ENCODE measurements at regions not wholly inside any gene's neighbourhood (a gene's known extent, or its start where the extent isn't known, plus 50 kb on each side); places are given as distances from the start of the nearest gene placed in this dataset.

GRCh38 chr11:33617672-33618350 is 82.8 kb downstream of the C11orf91 start:
- ChIA-PET POLR2A (no interaction called here), CTCF (no interaction called here)

- POLR2A ChIA-PET = no interaction called here
- CTCF ChIA-PET = no interaction called here
Measured at GRCh38 chr11:33616552-33616951, 84.1 kb downstream of the C11orf91 start.

DNA sequence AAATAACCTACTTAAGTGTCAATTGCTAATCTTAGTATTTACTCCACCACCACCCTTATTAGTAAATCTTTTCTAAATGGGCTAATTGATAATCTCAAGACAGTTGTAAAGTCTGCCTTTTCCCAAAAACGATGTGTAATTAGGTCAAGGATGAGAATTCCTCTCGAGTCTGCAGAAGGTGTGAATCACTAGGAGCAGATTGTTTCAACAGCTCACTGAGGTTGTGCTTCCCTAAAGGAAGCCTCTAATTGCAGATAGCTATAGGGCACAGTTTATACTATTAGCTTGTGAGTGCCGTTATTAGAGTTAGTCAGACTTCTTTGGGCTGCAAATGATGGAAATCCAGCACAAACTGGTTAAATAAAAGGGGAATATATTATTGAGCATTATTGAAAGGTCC is 84.9 kb downstream of the C11orf91 start:
- CTCF ChIA-PET = no interaction called here

GRCh38 chr11:33613404-33613803 is 87.2 kb downstream of the C11orf91 start:
- ChIA-PET POLR2A (no interaction called here), CTCF (no interaction called here)

More for the DNA sequence above, 84.9 kb downstream of the C11orf91 start:
- POLR2A ChIA-PET = no interaction called here

DNA sequence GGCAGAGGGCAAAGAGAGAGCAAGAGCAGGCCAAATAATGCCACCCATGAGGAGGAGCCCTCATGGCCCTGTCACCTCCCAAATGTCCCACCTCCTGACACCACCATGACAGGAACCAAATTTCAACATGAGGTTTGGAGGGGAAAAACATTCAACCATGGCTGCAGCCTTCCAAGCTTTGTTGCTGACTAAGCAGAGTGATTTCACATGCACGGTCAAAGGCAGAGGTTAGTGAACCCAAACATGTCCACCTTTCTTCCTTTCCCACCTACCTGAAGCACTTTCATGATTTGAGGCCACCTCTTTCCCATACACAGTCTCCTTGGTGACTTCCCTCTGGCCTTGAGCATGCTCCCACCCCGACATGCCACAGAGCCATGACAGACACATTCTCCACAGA is 89.7 kb downstream of the C11orf91 start:
- POLR2A ChIA-PET = no interaction called here
- CTCF ChIA-PET = no interaction called here

- POLR2A ChIA-PET = no interaction called here
- CTCF ChIA-PET = no interaction called here
Measured at GRCh38 chr11:33608386-33608785, 92.2 kb downstream of the C11orf91 start.

DNA sequence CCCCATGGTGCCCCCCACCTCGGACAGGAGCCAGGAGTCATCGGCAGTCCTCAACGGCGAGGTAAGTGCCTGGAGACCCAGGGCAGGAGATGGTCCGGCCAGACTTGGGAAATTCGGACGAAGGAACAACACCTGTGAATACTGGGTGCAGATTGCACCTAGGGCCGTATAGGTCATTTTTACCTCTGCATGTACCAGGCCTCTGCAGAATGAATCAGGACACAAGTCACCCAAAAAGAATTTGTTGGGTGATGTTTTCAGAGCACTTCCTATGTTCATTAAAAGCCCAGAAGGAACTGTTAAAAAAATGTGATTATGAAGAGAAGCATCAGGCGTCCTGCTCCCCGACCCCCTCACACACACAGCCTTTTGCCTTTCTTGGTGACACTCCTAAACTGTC is 93.9 kb downstream of the C11orf91 start:
- ChIA-PET CTCF (no interaction called here), POLR2A (no interaction called here)

DNA sequence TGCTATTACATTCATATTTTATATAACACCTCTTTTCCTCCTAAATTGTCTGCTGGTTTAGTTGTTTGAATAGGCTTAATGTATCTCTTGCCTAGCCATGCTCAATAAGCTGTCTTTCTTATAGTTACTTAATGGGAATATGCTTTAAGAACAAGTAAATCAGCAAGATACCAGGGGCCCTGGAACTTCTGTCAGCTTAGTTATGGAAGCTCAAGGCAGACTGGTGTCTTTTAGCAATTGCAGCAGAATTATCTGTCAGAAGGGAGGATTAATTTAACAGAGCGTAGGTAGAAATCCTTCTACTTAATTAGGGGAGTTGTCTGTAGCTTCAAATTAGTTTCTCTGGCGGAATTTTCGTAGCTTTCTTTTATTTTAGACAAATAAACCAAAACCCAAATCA is 94.9 kb downstream of the C11orf91 start:
- CTCF ChIA-PET = no interaction called here
- POLR2A ChIA-PET = no interaction called here

- CTCF ChIA-PET = no interaction called here
- POLR2A ChIA-PET = no interaction called here
Measured at GRCh38 chr11:33598426-33599069, 102.1 kb downstream of the C11orf91 start.

DNA sequence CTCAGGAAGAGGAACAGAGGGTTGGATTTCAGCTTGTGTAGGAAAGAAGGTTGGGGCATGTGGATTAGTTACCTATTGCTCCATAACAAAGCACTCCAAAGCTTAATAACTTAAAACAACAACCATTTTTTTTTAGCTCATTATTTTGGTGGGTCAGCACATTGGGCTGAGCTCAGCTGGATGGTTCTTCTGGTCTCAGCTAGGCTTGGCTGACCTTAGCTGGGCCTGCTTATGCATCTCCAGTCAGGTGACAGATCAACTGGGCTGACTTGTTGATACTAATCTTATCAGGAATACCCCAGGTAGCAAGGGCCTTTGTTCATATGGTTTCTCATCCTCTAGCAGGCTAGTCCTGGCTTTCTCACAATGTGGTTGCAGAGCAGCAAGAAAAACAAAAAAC is 106.4 kb downstream of the C11orf91 start:
- ChIA-PET CTCF (no interaction called here), POLR2A (no interaction called here)

DNA sequence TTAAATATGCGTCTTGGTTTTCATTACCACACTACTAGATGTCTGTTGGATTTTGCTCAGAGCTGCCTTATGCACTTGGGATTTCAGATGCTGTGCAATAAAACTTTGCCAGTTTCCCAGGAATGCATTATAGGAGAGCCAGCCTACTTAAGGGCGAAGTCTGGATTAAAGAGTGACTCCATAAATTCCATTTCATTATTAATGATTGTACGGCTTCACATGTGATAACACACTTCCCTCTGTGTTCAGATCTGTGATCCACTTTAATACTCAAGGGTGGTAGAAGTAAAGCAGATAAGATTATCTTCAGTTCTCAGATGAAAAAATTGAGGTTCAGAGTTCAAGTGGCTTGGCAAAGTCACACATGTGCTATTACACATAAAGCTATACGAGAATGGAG is 110.2 kb downstream of the C11orf91 start:
- POLR2A ChIA-PET = no interaction called here
- CTCF ChIA-PET = no interaction called here

DNA sequence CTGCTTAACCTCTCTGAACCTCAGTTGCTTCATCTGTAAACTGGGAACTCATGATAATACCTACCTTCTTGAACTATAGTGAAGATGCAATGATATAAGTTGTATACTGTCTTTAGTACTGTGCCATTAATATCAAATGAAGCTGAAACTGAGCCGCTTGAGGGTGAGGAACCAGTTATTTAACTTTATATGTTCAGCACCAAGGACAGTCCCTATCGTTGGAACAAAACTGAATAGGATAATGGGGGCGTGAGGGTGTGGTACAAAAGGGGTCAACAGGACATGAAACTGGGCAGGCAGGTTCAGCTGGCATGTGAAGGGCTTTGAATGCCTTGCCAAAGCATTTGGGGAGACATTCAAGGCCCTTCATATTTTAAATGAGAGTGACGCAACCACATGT is 112.6 kb downstream of the C11orf91 start:
- ChIA-PET POLR2A (no interaction called here), CTCF (interaction anchor here (0.5 kb wide), 1 partner anchor 847 kb away, joined by 3 read pairs; no protein-coding TSS in a partner anchor)

DNA sequence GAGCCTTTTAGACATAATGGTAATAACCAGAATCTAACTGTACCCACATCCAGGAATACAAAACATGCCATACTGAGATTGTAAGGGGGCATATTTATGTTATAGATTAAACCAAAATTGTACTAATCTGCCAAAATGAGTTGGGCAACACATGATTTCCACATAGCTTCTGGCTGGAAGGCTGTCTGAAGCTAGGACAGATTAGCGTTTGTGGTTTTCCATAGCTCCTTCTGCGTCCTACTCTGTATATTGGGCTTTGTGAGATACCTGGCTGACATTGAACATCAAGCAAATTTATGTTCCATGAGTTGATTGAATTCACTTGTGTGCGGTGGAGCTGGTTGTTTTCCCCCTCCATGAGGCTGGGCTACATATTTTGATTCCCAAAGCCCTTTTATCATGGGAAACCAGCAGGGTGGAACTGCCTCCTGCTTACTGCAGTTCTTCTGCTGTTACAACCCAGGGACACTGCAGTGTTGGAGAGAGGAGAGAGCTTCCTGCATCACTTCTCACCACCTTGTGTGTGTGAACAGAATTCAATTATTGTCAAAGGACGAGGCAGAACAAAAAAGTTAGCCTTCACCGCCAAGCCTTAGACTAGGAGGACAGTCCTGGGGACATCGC is 114.9 kb downstream of the C11orf91 start:
- POLR2A ChIA-PET = no interaction called here
- CTCF ChIA-PET = interaction anchor here (0.6 kb wide), 1 partner anchor 67 kb away, joined by 3 read pairs; no protein-coding TSS in a partner anchor

DNA sequence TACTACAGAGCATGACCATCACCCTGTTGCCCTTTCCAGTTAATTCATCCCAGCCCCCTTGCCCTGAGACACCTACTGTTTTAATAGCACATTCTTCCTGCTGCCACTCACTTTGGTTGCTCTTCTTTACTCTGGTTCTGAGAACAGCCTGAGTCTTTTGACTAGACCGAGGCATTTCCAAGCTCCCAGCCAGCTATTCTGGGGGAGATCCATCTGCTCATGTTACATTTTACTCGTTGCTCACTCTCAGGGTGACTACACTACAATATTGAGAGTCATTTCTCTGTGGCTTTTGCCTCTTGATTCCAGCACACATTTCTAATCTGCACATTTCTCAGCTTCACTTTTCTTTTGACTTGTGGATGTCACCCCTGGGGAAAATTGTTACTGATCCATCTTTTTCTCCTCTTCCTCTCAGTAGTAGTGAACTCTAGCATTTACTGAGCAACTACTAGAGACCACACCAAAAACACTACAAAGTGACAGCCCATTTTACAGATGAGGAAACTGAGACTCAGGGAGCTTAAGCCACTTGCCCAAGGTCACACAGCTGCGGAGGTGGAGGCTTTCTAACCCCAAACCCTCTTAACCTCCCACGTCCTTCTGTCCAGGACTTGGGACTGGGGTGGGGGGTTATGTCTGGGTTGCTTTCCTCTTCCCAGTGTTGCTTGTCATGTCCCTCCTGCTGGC is 117.8 kb downstream of the C11orf91 start:
- CTCF ChIA-PET = no interaction called here
- POLR2A ChIA-PET = no interaction called here

DNA sequence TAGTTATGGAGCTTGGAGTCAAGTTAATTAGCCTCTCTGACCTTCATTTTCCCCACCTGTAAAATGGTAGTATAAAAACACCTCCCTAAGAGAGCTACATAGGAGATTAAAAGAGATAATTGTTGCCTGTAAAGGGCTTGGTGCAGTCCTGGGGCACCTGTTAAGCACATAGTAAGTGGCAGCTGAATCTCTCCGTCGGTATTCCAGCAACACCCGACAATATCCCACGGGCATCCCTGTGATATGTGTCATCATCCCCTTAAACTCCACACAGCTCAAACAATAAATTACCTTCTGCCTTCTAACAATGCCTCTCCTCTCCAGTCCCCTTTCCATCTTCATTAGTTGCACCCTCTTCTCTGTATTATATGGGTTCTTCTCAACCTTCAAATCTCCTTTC is 121.5 kb downstream of the C11orf91 start:
- CTCF ChIA-PET = no interaction called here
- POLR2A ChIA-PET = no interaction called here

- ChIA-PET CTCF (no interaction called here), POLR2A (no interaction called here)
Measured at GRCh38 chr11:33577204-33577603, 123.4 kb downstream of the C11orf91 start.

GRCh38 chr11:33575311-33575710 is 125.3 kb downstream of the C11orf91 start:
- CTCF ChIA-PET = no interaction called here
- POLR2A ChIA-PET = no interaction called here

GRCh38 chr11:33574331-33574730 is 126.3 kb downstream of the C11orf91 start:
- CTCF ChIA-PET = no interaction called here
- POLR2A ChIA-PET = no interaction called here

- ChIA-PET CTCF (no interaction called here), POLR2A (no interaction called here)
Measured at GRCh38 chr11:33569333-33569732, 131.3 kb downstream of the C11orf91 start.

DNA sequence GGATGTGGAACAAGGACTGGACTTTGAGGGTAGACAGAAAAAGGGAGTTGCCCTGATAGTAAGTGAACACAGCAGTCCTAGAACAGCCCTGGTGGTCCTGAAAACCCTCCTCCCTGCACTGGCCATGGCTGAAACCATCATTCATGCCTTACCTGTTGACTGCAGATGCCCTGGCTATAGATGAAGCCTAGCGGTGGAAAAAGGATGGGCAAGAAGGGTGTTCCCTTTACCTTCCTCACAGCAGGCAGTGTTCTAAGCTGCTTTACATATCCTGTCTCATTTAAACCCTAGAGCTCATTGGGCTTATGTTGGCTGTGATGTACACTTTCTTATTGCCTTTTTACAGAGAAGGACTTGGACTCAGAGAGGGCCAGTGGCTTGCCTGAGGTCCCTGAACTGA is 133.6 kb downstream of the C11orf91 start:
- ChIA-PET CTCF (no interaction called here), POLR2A (no interaction called here)

DNA sequence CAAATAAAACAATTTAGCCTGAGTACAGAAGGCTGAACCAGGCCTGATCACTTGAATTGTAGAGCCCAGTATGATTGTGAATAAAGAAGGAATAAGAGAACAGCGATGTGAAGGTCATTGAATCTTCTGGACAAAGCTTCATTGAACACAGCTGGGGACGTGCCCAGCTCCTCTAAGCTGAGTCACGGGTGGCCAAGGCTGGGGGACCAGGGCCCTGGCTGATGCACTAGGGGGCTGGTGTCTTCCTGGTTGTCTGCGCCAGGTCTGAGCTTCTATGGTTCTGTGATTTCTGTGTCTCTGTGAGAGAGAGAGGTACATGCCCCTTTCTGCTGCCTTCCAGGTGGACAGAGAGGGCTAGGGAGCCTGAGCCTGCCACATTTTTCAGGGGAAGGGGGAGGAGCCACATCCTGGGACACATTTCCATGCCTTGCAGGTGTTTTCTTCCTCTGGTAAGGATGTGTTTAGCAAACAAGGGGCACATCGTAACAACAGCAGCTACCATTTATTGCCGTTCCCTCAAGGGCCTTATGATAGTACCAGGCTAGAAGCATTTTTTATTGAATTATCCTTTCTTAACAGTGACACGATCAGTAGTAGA is 135.7 kb downstream of the C11orf91 start:
- CTCF ChIA-PET = no interaction called here
- POLR2A ChIA-PET = no interaction called here

Data from activated CD8-positive, alpha-beta memory T cell treated with anti-CD3 and anti-CD28 coated beads for 36 hours (primary cell).